Upper lobe of right lung (tissue), 1 donor: ENCODE measurements at regions not wholly inside any gene's neighbourhood (a gene's known extent, or its start where the extent isn't known, plus 50 kb on each side); places are given as distances from the start of the nearest gene placed in this dataset.

Experiments used
- ATAC-seq: fragments of 200-7000 bp; cut with Tn5 transposase; one replicate; pipeline ENCODE4 v1.9.1; 2020; ENCODE audit warnings: mild to moderate bottlenecking, moderate library complexity
- DNase-seq: peaks from one replicate; pipeline ENCODE4 v3.0.0-alpha.2; 2020
- H3K27ac ChIP-seq: fragments of 200-600 bp; one replicate; pipeline ENCODE4 v1.8.0; 2022
- H3K27me3 ChIP-seq: fragments of 200-600 bp; one replicate; pipeline ENCODE4 v1.8.0; 2022; ENCODE audit warnings: mild to moderate bottlenecking
- H3K36me3 ChIP-seq: fragments of 200-600 bp; one replicate; pipeline ENCODE4 v1.8.0; 2022
- H3K4me1 ChIP-seq: fragments of 200-600 bp; one replicate; pipeline ENCODE4 v1.8.0; 2022
- H3K4me3 ChIP-seq: fragments of 200-600 bp; one replicate; pipeline ENCODE4 v1.8.0; 2022; ENCODE audit warnings: mild to moderate bottlenecking
- H3K9me3 ChIP-seq: fragments of 200-600 bp; one replicate; pipeline ENCODE4 v1.8.0; 2022
- CTCF ChIP-seq: fragments of 200-600 bp; IDR thresholded peaks from one replicate; pipeline ENCODE4 v1.8.0; 2022; ENCODE audit warnings: antibody characterized with exemption
- intact Hi-C: fragments of 100-400 bp; cut with DNase I; formaldehyde crosslinking; loops from one replicate; pipeline ENCODE4 v1.11.0; 2022
- donor health status: DM: no; HTN: yes; CAD: no; lungs with severe emphysema.

GRCh38 chr1:58107943-58108342 is 438.6 kb downstream of the OMA1 start:
- Histone ChIP-seq H3K27ac (no peak overlapping the region), H3K36me3 (no peaks in the 10 kb centered on the region), H3K27me3 (no peaks in the 10 kb centered on the region), H3K4me1 (no peaks in the 10 kb centered on the region), H3K9me3 (no peaks in the 10 kb centered on the region), H3K4me3 (no peak overlapping the region)
- ATAC-seq (no peak), DNase-seq (no peak)
- intact Hi-C loops = no loop called here
- TF ChIP-seq CTCF = no peak

- no peak for TF ChIP-seq CTCF
- H3K4me1 ChIP-seq = no peaks in the 10 kb centered on the region
- H3K4me3 ChIP-seq = no peak overlapping the region
- H3K9me3 ChIP-seq = no peaks in the 10 kb centered on the region
- H3K27me3 ChIP-seq = no peaks in the 10 kb centered on the region
- ATAC-seq = no peak
- H3K36me3 ChIP-seq = no peaks in the 10 kb centered on the region
- intact Hi-C loops = no loop called here
- H3K27ac ChIP-seq = no peak overlapping the region
- no peak for DNase-seq
Measured at GRCh38 chr1:58104960-58105359, 441.6 kb downstream of the OMA1 start.

- DNase-seq = no peak
- Histone ChIP-seq H3K4me1 (no peaks in the 10 kb centered on the region), H3K27ac (no peak overlapping the region), H3K4me3 (no peak overlapping the region), H3K9me3 (no peaks in the 10 kb centered on the region), H3K27me3 (no peaks in the 10 kb centered on the region), H3K36me3 (no peaks in the 10 kb centered on the region)
- intact Hi-C loops = no loop called here
- no peak for ATAC-seq
- no peak for TF ChIP-seq CTCF
Measured at GRCh38 chr1:58096714-58097113, 449.8 kb downstream of the OMA1 start.

- H3K4me3 ChIP-seq = no peak overlapping the region
- DNase-seq = no peak
- H3K27ac ChIP-seq = no peak overlapping the region
- no peaks in the 10 kb centered on the region for H3K4me1 ChIP-seq
- no peak for TF ChIP-seq CTCF
- H3K27me3 ChIP-seq = no peaks in the 10 kb centered on the region
- no peak for ATAC-seq
- H3K9me3 ChIP-seq = no peaks in the 10 kb centered on the region
- intact Hi-C loops = no loop called here
- no peaks in the 10 kb centered on the region for H3K36me3 ChIP-seq
Measured at GRCh38 chr1:58095183-58095582, 451.3 kb downstream of the OMA1 start.

GRCh38 chr1:58094221-58094620 is 452.3 kb downstream of the OMA1 start:
- TF ChIP-seq CTCF = no peak
- no peaks in the 10 kb centered on the region for H3K4me1 ChIP-seq
- H3K27me3 ChIP-seq = no peaks in the 10 kb centered on the region
- ATAC-seq = no peak
- no peak for DNase-seq
- no peak overlapping the region for H3K4me3 ChIP-seq
- no peaks in the 10 kb centered on the region for H3K9me3 ChIP-seq
- no peak overlapping the region for H3K27ac ChIP-seq
- intact Hi-C loops = no loop called here
- no peaks in the 10 kb centered on the region for H3K36me3 ChIP-seq

GRCh38 chr1:58090640-58091039 is 455.9 kb downstream of the OMA1 start:
- no peak for ATAC-seq
- Histone ChIP-seq H3K4me1 (no peaks in the 10 kb centered on the region), H3K9me3 (no peaks in the 10 kb centered on the region), H3K27ac (no peak overlapping the region), H3K4me3 (no peak overlapping the region), H3K36me3 (no peaks in the 10 kb centered on the region), H3K27me3 (peaks cover 4% of the 10 kb centered on the region)
- TF ChIP-seq CTCF = no peak
- intact Hi-C loops = no loop called here
- DNase-seq = no peak
